ENCODE measurements at regions not wholly inside any gene's neighbourhood (a gene's known extent, or its start where the extent isn't known, plus 50 kb on each side); places are given as distances from the start of the nearest gene placed in this dataset.
"Not testable (repeated sequence)": the region's sequence is repeated elsewhere in the genome, so short reads cannot be mapped to it uniquely, and the experiment has no call there.

GRCh38 chr4:164596318-164596878, 157.5 kb upstream of the SMIM31 start:
- DNase-seq (ENCODE audit: low read depth): no peak

- DNase-seq (ENCODE audit: low read depth): no peak
Observed at GRCh38 chr4:164596927-164597326, 157.0 kb upstream of the SMIM31 start.

GRCh38 chr4:164601653-164602052, 152.3 kb upstream of the SMIM31 start:
- DNase-seq (ENCODE audit: low read depth): no peak

- not testable (repeated sequence) for DNase-seq (ENCODE audit: low read depth)
Observed at GRCh38 chr4:164605791-164606190, 148.1 kb upstream of the SMIM31 start.

- no peak for DNase-seq (ENCODE audit: low read depth)
Observed at GRCh38 chr4:164606478-164606877, 147.5 kb upstream of the SMIM31 start.

GRCh38 chr4:164613256-164613655, 140.7 kb upstream of the SMIM31 start:
- DNase-seq (ENCODE audit: low read depth): no peak

GRCh38 chr4:164613792-164614191, 140.1 kb upstream of the SMIM31 start:
- DNase-seq (ENCODE audit: low read depth): no peak

GRCh38 chr4:164614329-164614728, 139.6 kb upstream of the SMIM31 start:
- no peak for DNase-seq (ENCODE audit: low read depth)

- no peak for DNase-seq (ENCODE audit: low read depth)
Observed at GRCh38 chr4:164614999-164615398, 138.9 kb upstream of the SMIM31 start.

GRCh38 chr4:164615964-164616363, 138.0 kb upstream of the SMIM31 start:
- DNase-seq (ENCODE audit: low read depth): no peak

GRCh38 chr4:164616961-164617360, 137.0 kb upstream of the SMIM31 start:
- no peak for DNase-seq (ENCODE audit: low read depth)

- DNase-seq (ENCODE audit: low read depth): no peak
Observed at GRCh38 chr4:164617426-164617825, 136.5 kb upstream of the SMIM31 start.

GRCh38 chr4:164617911-164618310, 136.0 kb upstream of the SMIM31 start:
- no peak for DNase-seq (ENCODE audit: low read depth)

- no peak for DNase-seq (ENCODE audit: low read depth)
Observed at GRCh38 chr4:164621886-164622521, 131.9 kb upstream of the SMIM31 start.

- DNase-seq (ENCODE audit: low read depth): no peak
Observed at GRCh38 chr4:164623099-164623498, 130.8 kb upstream of the SMIM31 start.

- no peak for DNase-seq (ENCODE audit: low read depth)
Observed at GRCh38 chr4:164639001-164639400, 114.9 kb upstream of the SMIM31 start.

- DNase-seq (ENCODE audit: low read depth): no peak
Observed at GRCh38 chr4:164648151-164648848, 105.6 kb upstream of the SMIM31 start.

GRCh38 chr4:164648849-164649212, 105.1 kb upstream of the SMIM31 start:
- DNase-seq (ENCODE audit: low read depth): no peak

GRCh38 chr4:164659765-164660164, 94.2 kb upstream of the SMIM31 start:
- no peak for DNase-seq (ENCODE audit: low read depth)

- DNase-seq (ENCODE audit: low read depth): peak; percentile 22
Observed at GRCh38 chr4:164676152-164676551, 77.8 kb upstream of the SMIM31 start.

GRCh38 chr4:164683040-164683439, 70.9 kb upstream of the SMIM31 start:
- no peak for DNase-seq (ENCODE audit: low read depth)

GRCh38 chr4:164695650-164696049, 58.3 kb upstream of the SMIM31 start:
- DNase-seq (ENCODE audit: low read depth): no peak

- no peak for DNase-seq (ENCODE audit: low read depth)
Observed at GRCh38 chr4:164700471-164700870, 53.5 kb upstream of the SMIM31 start.

GRCh38 chr4:164701665-164702064, 52.3 kb upstream of the SMIM31 start:
- no peak for DNase-seq (ENCODE audit: low read depth)
